ENCODE measurements at regions not wholly inside any gene's neighbourhood (a gene's known extent, or its start where the extent isn't known, plus 50 kb on each side); places are given as distances from the start of the nearest gene placed in this dataset.

- TF ChIP-seq, protein P1, sequence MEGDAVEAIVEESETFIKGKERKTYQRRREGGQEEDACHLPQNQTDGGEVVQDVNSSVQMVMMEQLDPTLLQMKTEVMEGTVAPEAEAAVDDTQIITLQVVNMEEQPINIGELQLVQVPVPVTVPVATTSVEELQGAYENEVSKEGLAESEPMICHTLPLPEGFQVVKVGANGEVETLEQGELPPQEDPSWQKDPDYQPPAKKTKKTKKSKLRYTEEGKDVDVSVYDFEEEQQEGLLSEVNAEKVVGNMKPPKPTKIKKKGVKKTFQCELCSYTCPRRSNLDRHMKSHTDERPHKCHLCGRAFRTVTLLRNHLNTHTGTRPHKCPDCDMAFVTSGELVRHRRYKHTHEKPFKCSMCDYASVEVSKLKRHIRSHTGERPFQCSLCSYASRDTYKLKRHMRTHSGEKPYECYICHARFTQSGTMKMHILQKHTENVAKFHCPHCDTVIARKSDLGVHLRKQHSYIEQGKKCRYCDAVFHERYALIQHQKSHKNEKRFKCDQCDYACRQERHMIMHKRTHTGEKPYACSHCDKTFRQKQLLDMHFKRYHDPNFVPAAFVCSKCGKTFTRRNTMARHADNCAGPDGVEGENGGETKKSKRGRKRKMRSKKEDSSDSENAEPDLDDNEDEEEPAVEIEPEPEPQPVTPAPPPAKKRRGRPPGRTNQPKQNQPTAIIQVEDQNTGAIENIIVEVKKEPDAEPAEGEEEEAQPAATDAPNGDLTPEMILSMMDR (IDR thresholded peaks at IDR 0.05) = no peak
- TF ChIP-seq POLR2A (IDR thresholded peaks at IDR 0.05) = no peak
Measured at GRCh38 chr10:47235484-47235883, 64.5 kb upstream of the GDF10 start.
